ENCODE measurements at regions not wholly inside any gene's neighbourhood (a gene's known extent, or its start where the extent isn't known, plus 50 kb on each side); places are given as distances from the start of the nearest gene placed in this dataset.

- no peak for TF ChIP-seq MGA (IDR thresholded peaks at IDR 0.05)
- no peak for TF ChIP-seq TGIF2 (CRISPR knock-in tag; IDR thresholded peaks at IDR 0.05)
- TF ChIP-seq E2F1 (CRISPR knock-in tag; IDR thresholded peaks at IDR 0.05): no peak
- TF ChIP-seq TCF3 (CRISPR knock-in tag; IDR thresholded peaks at IDR 0.05): no peak
- no peak for TF ChIP-seq EP300 (IDR thresholded peaks at IDR 0.05; ENCODE audit: low read length)
- no peak for TF ChIP-seq EHMT2 (IDR thresholded peaks at IDR 0.05)
- no peak for TF ChIP-seq ESRRA (IDR thresholded peaks at IDR 0.05; ENCODE audit: borderline replicate concordance, low read depth)
- TF ChIP-seq ZNF318 (IDR thresholded peaks at IDR 0.05; ENCODE audit: borderline replicate concordance in 1 of 2, low read depth in 1 of 2): no peak
Observed at GRCh38 chr4:112800001-112800400, 163.1 kb downstream of the LARP7 start.
